GM23338 (cell line): ENCODE measurements at regions not wholly inside any gene's neighbourhood (a gene's known extent, or its start where the extent isn't known, plus 50 kb on each side); places are given as distances from the start of the nearest gene placed in this dataset.

ENCODE experiments used
- ATAC-seq: fragments of 200-7000 bp; cut with Tn5 transposase; 3 replicates; pipeline ENCODE4 v1.9.1; 2020
- DNase-seq: peaks from one replicate; pipeline ENCODE4 v3.0.0-alpha.2; 2015; ENCODE audit warnings: low spot score
- H2AFZ ChIP-seq: fragments of 200-600 bp; sonication (generic); 2 replicates; pipeline ENCODE4 v1.8.0; 2016; ENCODE audit warnings: antibody characterized with exemption, mild to moderate bottlenecking, moderate library complexity
- H3F3A ChIP-seq: fragments of 200-600 bp; sonication (generic); replicated peaks from 2 replicates; pipeline ENCODE4 v1.8.0; 2017; ENCODE audit warnings: antibody characterized with exemption, mixed run types, low read depth
- H3K27ac ChIP-seq: fragments of 200-600 bp; sonication (generic); 2 replicates; pipeline ENCODE4 v1.6.1; 2016; ENCODE audit warnings: low read depth
- H3K27me3 ChIP-seq: fragments of 200-600 bp; sonication (generic); 2 replicates; pipeline ENCODE4 v1.8.0; 2016; ENCODE audit warnings: mild to moderate bottlenecking, mixed run types, moderate library complexity; ENCODE audit not compliant: insufficient read depth
- H3K36me3 ChIP-seq: fragments of 200-600 bp; sonication (generic); 2 replicates; pipeline ENCODE4 v1.8.0; 2016; ENCODE audit warnings: mild to moderate bottlenecking; ENCODE audit not compliant: insufficient read depth
- H3K4me1 ChIP-seq: fragments of 200-600 bp; sonication (generic); 2 replicates; pipeline ENCODE4 v1.8.0; 2016; ENCODE audit warnings: mild to moderate bottlenecking, moderate library complexity; ENCODE audit not compliant: insufficient read depth
- H3K4me2 ChIP-seq: fragments of 200-600 bp; sonication (generic); 2 replicates; pipeline ENCODE4 v1.7.1; 2017; ENCODE audit warnings: mixed run types
- H3K4me3 ChIP-seq: fragments of 200-600 bp; sonication (generic); 2 replicates; pipeline ENCODE4 v1.6.1; 2016; ENCODE audit warnings: mixed run types
- H3K79me2 ChIP-seq: fragments of 200-600 bp; sonication (generic); replicated peaks from 2 replicates; pipeline ENCODE4 v1.8.0; 2017; ENCODE audit warnings: mild to moderate bottlenecking; ENCODE audit not compliant: insufficient read depth
- H3K9me2 ChIP-seq: fragments of 200-600 bp; sonication (generic); 2 replicates; pipeline ENCODE4 v1.8.0; 2017; ENCODE audit not compliant: insufficient read depth
- H4K20me1 ChIP-seq: fragments of 200-600 bp; sonication (generic); replicated peaks from 2 replicates; pipeline ENCODE4 v1.8.0; 2017; ENCODE audit warnings: mild to moderate bottlenecking; ENCODE audit not compliant: insufficient read depth
- H3K27ac Mint-ChIP-seq: 2 replicates; pipeline ENCODE4 v1.8.0; 2020; ENCODE audit warnings: inconsistent platforms, mild to moderate bottlenecking, moderate library complexity, mixed read lengths
- H3K27me3 Mint-ChIP-seq: 3 replicates; pipeline ENCODE4 v1.8.0; 2022; ENCODE audit warnings: low read depth, mild to moderate bottlenecking, moderate library complexity, mixed read lengths, inconsistent platforms; ENCODE audit not compliant: insufficient read depth, poor library complexity
- H3K36me3 Mint-ChIP-seq: 3 replicates; pipeline ENCODE4 v1.8.0; 2021; ENCODE audit warnings: low read depth, mild to moderate bottlenecking, inconsistent platforms, moderate library complexity, mixed read lengths
- H3K4me1 Mint-ChIP-seq: 3 replicates; pipeline ENCODE4 v1.8.0; 2020; ENCODE audit warnings: mild to moderate bottlenecking, inconsistent platforms, mixed read lengths
- H3K4me3 Mint-ChIP-seq: 3 replicates; pipeline ENCODE4 v1.8.0; 2021; ENCODE audit warnings: moderate library complexity, mild to moderate bottlenecking, inconsistent platforms, mixed read lengths
- H3K9me3 Mint-ChIP-seq: 3 replicates; pipeline ENCODE4 v1.8.0; 2020; ENCODE audit warnings: moderate library complexity, mild to moderate bottlenecking, inconsistent platforms, mixed read lengths
- CREB1 ChIP-seq: fragments of 250-450 bp; sonication (Bioruptor Pico); IDR thresholded peaks from 2 replicates; pipeline ENCODE4 v1.5.0; 2020; ENCODE audit warnings: low read depth, mild to moderate bottlenecking, moderate library complexity
- CTCF ChIP-seq, 2 experiments: fragments of 200-600 bp in 1 of 2; sonication (generic) in 1 of 2; conservative IDR thresholded peaks; 2 replicates each; pipeline versions ENCODE4 v1.5.1 to v1.6.1; 2016 to 2017; ENCODE audit warnings: antibody characterized with exemption in 2 of 2, low read depth in 2 of 2, mild to moderate bottlenecking in 2 of 2, moderate library complexity in 1 of 2
- ETS1 ChIP-seq: IDR thresholded peaks from 2 replicates; pipeline ENCODE4 v1.6.1; 2016; ENCODE audit warnings: antibody characterized with exemption
- EZH2 ChIP-seq: fragments of 200-600 bp; sonication (generic); IDR thresholded peaks from one replicate; pipeline ENCODE4 v1.8.0; 2017; ENCODE audit warnings: antibody characterized with exemption, mild to moderate bottlenecking, low read depth; ENCODE audit not compliant: unreplicated experiment
- EZH2phosphoT487 ChIP-seq: fragments of 200-600 bp; sonication (generic); IDR thresholded peaks from one replicate; pipeline ENCODE4 v1.8.1; 2018; ENCODE audit warnings: antibody characterized with exemption; ENCODE audit not compliant: unreplicated experiment
- NANOG ChIP-seq: IDR thresholded peaks from 2 replicates; pipeline ENCODE4 v1.6.1; 2016; ENCODE audit warnings: antibody characterized with exemption, borderline replicate concordance
- POLR2AphosphoS5 ChIP-seq: IDR thresholded peaks from 2 replicates; pipeline ENCODE4 v1.6.1; 2016; ENCODE audit warnings: antibody characterized with exemption, low read depth
- REST ChIP-seq: IDR thresholded peaks from one replicate; pipeline ENCODE4 v1.6.1; 2018; ENCODE audit warnings: antibody characterized with exemption; ENCODE audit not compliant: unreplicated experiment
- STAT1 ChIP-seq: IDR thresholded peaks from one replicate; pipeline ENCODE4 v1.6.1; 2016; ENCODE audit warnings: antibody characterized with exemption; ENCODE audit not compliant: unreplicated experiment
- ZNF114 ChIP-seq: fragments of 250-450 bp; sonication (Bioruptor Pico); IDR thresholded peaks from 2 replicates; pipeline ENCODE4 v1.5.0; 2020; ENCODE audit warnings: mild to moderate bottlenecking, moderate library complexity
- ZNF331 ChIP-seq: fragments of 250-450 bp; sonication (Bioruptor Pico); IDR thresholded peaks from 2 replicates; pipeline ENCODE4 v1.5.0; 2020; ENCODE audit warnings: low read depth, mild to moderate bottlenecking, moderate library complexity
- ZNF462 ChIP-seq: fragments of 250-450 bp; sonication (Bioruptor Pico); IDR thresholded peaks from 2 replicates; pipeline ENCODE4 v1.5.0; 2020; ENCODE audit warnings: mild to moderate bottlenecking, moderate library complexity

- peaks cover 2% of the 10 kb centered on the region; the same call in 2 of the 3 replicates for H3K9me3 Mint-ChIP-seq
- Histone ChIP-seq H3K79me2 (peaks cover 52% of the 10 kb centered on the region), H3K27me3 (no peaks in the 10 kb centered on the region), H3K9me2 (no peaks in the 10 kb centered on the region), H3K27ac (no peak overlapping the region), H4K20me1 (no peaks in the 10 kb centered on the region), H3K36me3 (peaks cover 13% of the 10 kb centered on the region; the same call in 1 of the 2 replicates), H2AFZ (no peak overlapping the region), H3K4me2 (no peak overlapping the region), H3F3A (no peaks in the 10 kb centered on the region), H3K4me3 (no peak overlapping the region), H3K4me1 (no peaks in the 10 kb centered on the region)
- TF ChIP-seq EZH2phosphoT487 (no peak), POLR2AphosphoS5 (no peak), REST (no peak), STAT1 (no peak), CTCF (conservative IDR thresholded peaks at IDR 0.05; ENCODE audit: low read depth in 2 of 2) (no peak), ZNF462 (CRISPR knock-in tag) (no peak), CREB1 (no peak), ZNF114 (CRISPR knock-in tag) (no peak), NANOG (no peak), ZNF331 (CRISPR knock-in tag) (no peak), ETS1 (no peak), EZH2 (no peak)
- no peaks in the 10 kb centered on the region for H3K27me3 Mint-ChIP-seq
- no peak overlapping the region for H3K27ac Mint-ChIP-seq
- no peak overlapping the region for H3K4me3 Mint-ChIP-seq
- DNase-seq (no peak), ATAC-seq (no peak)
- peaks cover 38% of the 10 kb centered on the region for H3K36me3 Mint-ChIP-seq
- no peaks in the 10 kb centered on the region for H3K4me1 Mint-ChIP-seq
Measured at GRCh38 chrX:73992019-73992418, 139.5 kb upstream of the XIST start.
